HCT116 (cell line): ENCODE measurements at regions not wholly inside any gene's neighbourhood (a gene's known extent, or its start where the extent isn't known, plus 50 kb on each side); places are given as distances from the start of the nearest gene placed in this dataset.

Source experiments
- ATAC-seq: fragments of 200-7000 bp; cut with Tn5 transposase; 2 replicates; pipeline ENCODE4 v1.9.1; 2020; ENCODE audit warnings: mild to moderate bottlenecking, moderate library complexity
- BruUV-seq: library from RNA; stranded (reverse); fragments of 400-500 nt; replicated peaks from 2 replicates; lab custom pipeline; 2021; lab: Mats Ljungman, UMichigan
- CTCF ChIA-PET: fragments of 300-600 bp; sonication (Branson Sonifier 250); formaldehyde crosslinking; loops from one replicate; lab custom pipeline; 2021; ENCODE audit warnings: antibody characterized with exemption; lab: Charles Lee
- POLR2A ChIA-PET: fragments of 300-600, 350-600 bp; sonication (Branson Sonifier 250); formaldehyde crosslinking; loops from one replicate; lab custom pipeline; 2021; ENCODE audit warnings: antibody characterized with exemption; lab: Charles Lee
- RAD21 ChIA-PET, 2 experiments: fragments of 300-600 bp; sonication (Branson Sonifier 250); formaldehyde crosslinking; loops; one replicate each; lab custom pipeline; 2023; ENCODE audit warnings: low total read pairs in 2 of 2; ENCODE audit not compliant: uncharacterized antibody in 2 of 2, unreplicated experiment in 2 of 2, low non-redundant PET in 1 of 2; lab: Charles Lee
- DNase-seq: peaks from one replicate; pipeline ENCODE4 v3.0.0-alpha.2; 2010; ENCODE audit warnings: low read depth, low spot score
- H2AFZ ChIP-seq: fragments of 200-600 bp; shearing (Covaris generic), sonication (generic); 2 replicates; pipeline ENCODE4 v1.6.1; 2017; ENCODE audit warnings: low read depth, mixed run types, mixed read lengths, antibody characterized with exemption, low read length; ENCODE audit not compliant: poor library complexity, severe bottlenecking
- H3K27ac ChIP-seq: 2 replicates; pipeline ENCODE4 v1.5.1; 2012; ENCODE audit warnings: low read depth, low read length
- H3K27me3 ChIP-seq: fragments of 200-600 bp; sonication (generic); 2 replicates; pipeline ENCODE4 v1.6.1; 2016; ENCODE audit warnings: mixed run types, low read length, mixed read lengths; ENCODE audit not compliant: insufficient read depth
- H3K36me3 ChIP-seq, 2 experiments: fragments of 200-500 bp in 1 of 2; fragments of 200-600 bp in 1 of 2; sonication (Bioruptor generic) in 1 of 2; sonication (generic) in 1 of 2; 2 replicates each; pipeline versions ENCODE4 v1.5.1 to v1.6.1; 2014 to 2016; ENCODE audit warnings: low read length in 2 of 2, inconsistent platforms in 1 of 2, mixed read lengths in 1 of 2, mixed run types in 1 of 2; ENCODE audit not compliant: insufficient read depth in 2 of 2, control insufficient read depth in 1 of 2
- H3K4me1 ChIP-seq, 2 experiments: fragments of 200-600 bp in 1 of 2; sonication (generic) in 1 of 2; 2 replicates each; pipeline versions ENCODE4 v1.5.1 to v1.6.1; 2012 to 2017; ENCODE audit warnings: low read length in 2 of 2, inconsistent platforms in 1 of 2, mild to moderate bottlenecking in 1 of 2, mixed read lengths in 1 of 2, mixed run types in 1 of 2, moderate library complexity in 1 of 2; ENCODE audit not compliant: insufficient read depth in 2 of 2, control insufficient read depth in 1 of 2
- H3K4me2 ChIP-seq: fragments of 200-600 bp; sonication (generic); 2 replicates; pipeline ENCODE4 v1.6.1; 2017; ENCODE audit warnings: mixed run types, low read length, mixed read lengths
- H3K4me3 ChIP-seq, 2 experiments: fragments of 200-600 bp in 1 of 2; sonication (generic) in 1 of 2; replicated peaks in 1 of 2; 2 replicates each; pipeline ENCODE4 v1.5.1; 2011 to 2016; ENCODE audit warnings: low read length in 2 of 2, control low read depth in 1 of 2, low read depth in 1 of 2, mild to moderate bottlenecking in 1 of 2, mixed read lengths in 1 of 2, mixed run types in 1 of 2
- H3K79me2 ChIP-seq: fragments of 200-600 bp; sonication (generic); 2 replicates; pipeline ENCODE4 v1.6.1; 2017; ENCODE audit warnings: mild to moderate bottlenecking, mixed run types, low read length, moderate library complexity, mixed read lengths; ENCODE audit not compliant: insufficient read depth
- H3K9ac ChIP-seq: fragments of 200-600 bp; sonication (generic); 2 replicates; pipeline ENCODE4 v1.6.1; 2016; ENCODE audit warnings: low read length, mixed read lengths
- H3K9me2 ChIP-seq: fragments of 200-600 bp; sonication (generic), shearing (Covaris generic); 2 replicates; pipeline ENCODE4 v1.6.1; 2017; ENCODE audit warnings: mixed run types, mild to moderate bottlenecking, moderate library complexity; ENCODE audit not compliant: insufficient read depth
- H3K9me3 ChIP-seq, 2 experiments: fragments of 200-500 bp in 1 of 2; fragments of 200-600 bp in 1 of 2; sonication (Bioruptor generic) in 1 of 2; sonication (generic) in 1 of 2; 2 replicates each; pipeline ENCODE4 v1.6.1; 2014 to 2017; ENCODE audit warnings: low read length in 2 of 2, mixed read lengths in 2 of 2, inconsistent platforms in 1 of 2, low read depth in 1 of 2, mild to moderate bottlenecking in 1 of 2, mixed run types in 1 of 2, moderate library complexity in 1 of 2; ENCODE audit not compliant: control insufficient read depth in 1 of 2, insufficient read depth in 1 of 2
- H4K20me1 ChIP-seq: fragments of 200-600 bp; sonication (generic), shearing (Covaris generic); 2 replicates; pipeline ENCODE4 v1.6.1; 2017; ENCODE audit warnings: mixed run types, mild to moderate bottlenecking, moderate library complexity; ENCODE audit not compliant: insufficient read depth
- ATF3 ChIP-seq: IDR thresholded peaks from 2 replicates; pipeline ENCODE4 v1.6.1; 2012
- CBX3 ChIP-seq: IDR thresholded peaks from 2 replicates; pipeline ENCODE4 v1.6.1; 2012; ENCODE audit warnings: low read depth
- CEBPB ChIP-seq: IDR thresholded peaks from 2 replicates; pipeline ENCODE4 v1.6.1; 2012; ENCODE audit warnings: low read depth
- CTCF ChIP-seq, 3 experiments: fragments of 200-600 bp in 1 of 3; sonication (generic) in 1 of 3; IDR thresholded peaks in 2 of 3; conservative IDR thresholded peaks in 1 of 3; 2 replicates each; pipeline ENCODE4 v1.5.1; 2012 to 2017; ENCODE audit warnings: low read depth in 2 of 3, low read length in 2 of 3, antibody characterized with exemption in 1 of 3, borderline replicate concordance in 1 of 3, control low read depth in 1 of 3, mild to moderate bottlenecking in 1 of 3, mixed read lengths in 1 of 3, mixed run types in 1 of 3, moderate library complexity in 1 of 3; ENCODE audit not compliant: insufficient read depth in 1 of 3
- EGR1 ChIP-seq: IDR thresholded peaks from 2 replicates; pipeline ENCODE4 v1.6.1; 2012; ENCODE audit warnings: low read depth
- EZH2 ChIP-seq: fragments of 200-600 bp; sonication (generic); IDR thresholded peaks from 2 replicates; pipeline ENCODE4 v1.6.1; 2017; ENCODE audit warnings: antibody characterized with exemption, mixed run types
- EZH2phosphoT487 ChIP-seq: fragments of 200-600 bp; IDR thresholded peaks from 2 replicates; pipeline ENCODE4 v1.6.1; 2018; ENCODE audit warnings: antibody characterized with exemption, borderline replicate concordance
- MAX ChIP-seq: IDR thresholded peaks from 2 replicates; pipeline ENCODE4 v1.6.1; 2012
- POLR2A ChIP-seq: IDR thresholded peaks from 2 replicates; pipeline ENCODE4 v1.7.0; 2011; ENCODE audit warnings: borderline replicate concordance; ENCODE audit not compliant: insufficient read depth, insufficient read length; ENCODE audit errors: extremely low read depth
- POLR2AphosphoS5 ChIP-seq: IDR thresholded peaks from 2 replicates; pipeline ENCODE4 v1.6.1; 2011; ENCODE audit warnings: mild to moderate bottlenecking, low read depth, low read length, moderate library complexity
- SIN3A ChIP-seq: IDR thresholded peaks from 2 replicates; pipeline ENCODE4 v1.6.1; 2012; ENCODE audit warnings: low read depth
- SRF ChIP-seq: IDR thresholded peaks from 2 replicates; pipeline ENCODE4 v1.6.1; 2012; ENCODE audit warnings: low read depth
- YY1 ChIP-seq: IDR thresholded peaks from 2 replicates; pipeline ENCODE4 v1.6.1; 2011; ENCODE audit warnings: low read length, low read depth, moderate library complexity, mild to moderate bottlenecking; ENCODE audit not compliant: insufficient replicate concordance; ENCODE audit errors: extremely low read depth
- ZNF274 ChIP-seq: fragments of 200-500 bp; sonication (Bioruptor generic); IDR thresholded peaks from 2 replicates; pipeline ENCODE4 v1.6.1; 2014; ENCODE audit warnings: mild to moderate bottlenecking, low read depth, low read length, inconsistent platforms
- intact Hi-C: fragments of 100-400 bp; cut with micrococcal nuclease; formaldehyde crosslinking; loops from 2 replicates; pipeline ENCODE4 v1.10.0; 2022

- Histone ChIP-seq H3K4me2 (no peak overlapping the region), H3K9me3 (peaks cover 0 to 9% of the 10 kb centered on the region in 2 experiments; a peak in 1 of 4 replicates), H3K4me3 (no peak overlapping the region), H3K9ac (no peak overlapping the region), H3K9me2 (no peaks in the 10 kb centered on the region), H3K36me3 (no peaks in the 10 kb centered on the region), H4K20me1 (no peaks in the 10 kb centered on the region), H2AFZ (no peak overlapping the region), H3K27me3 (peaks cover 16% of the 10 kb centered on the region), H3K27ac (no peak overlapping the region), H3K79me2 (no peaks in the 10 kb centered on the region), H3K4me1 (no peaks in the 10 kb centered on the region)
- POLR2A ChIA-PET = no interaction called here
- no TSS peak for BruUV-seq
- RAD21 ChIA-PET = no interaction called here
- TF ChIP-seq SRF = no peak
- no peak for TF ChIP-seq EGR1
- no peak for TF ChIP-seq ATF3
- TF ChIP-seq ZNF274 = no peak
- no peak for TF ChIP-seq SIN3A
- no peak for TF ChIP-seq EZH2phosphoT487
- TF ChIP-seq CTCF (IDR thresholded peaks at IDR 0.05 in 2 of 3, conservative IDR thresholded peaks at IDR 0.05 in 1 of 3; ENCODE audit: borderline replicate concordance in 1 of 3, insufficient read depth in 1 of 3, low read depth in 2 of 3, low read length in 2 of 3) = no peak
- TF ChIP-seq POLR2AphosphoS5 = no peak
- TF ChIP-seq CBX3 = no peak
- TF ChIP-seq EZH2 = no peak
- no peak for TF ChIP-seq CEBPB
- no peak for TF ChIP-seq MAX
- no peak for TF ChIP-seq YY1
- TF ChIP-seq POLR2A = no peak
- intact Hi-C loops = no loop called here
- CTCF ChIA-PET = no interaction called here
- DNase-seq (no peak), ATAC-seq (no peak)
Observed at GRCh38 chr18:24703316-24703715, 242.9 kb downstream of the HRH4 start.
